ENCODE measurements at regions not wholly inside any gene's neighbourhood (a gene's known extent, or its start where the extent isn't known, plus 50 kb on each side); places are given as distances from the start of the nearest gene placed in this dataset.

- no peak for TF ChIP-seq CTCF (IDR thresholded peaks at IDR 0.05; ENCODE audit: unreplicated experiment)
- CTCF ChIA-PET = interaction anchor here (0.8 kb wide), 1 partner anchor 135 kb away, joined by 3 read pairs; no protein-coding TSS in a partner anchor
- Mint-ChIP-seq H3K36me3 (ENCODE audit: insufficient read depth, unreplicated experiment) (no peaks in the 10 kb centered on the region), H3K27me3 (ENCODE audit: insufficient read depth, unreplicated experiment) (no peaks in the 10 kb centered on the region), H3K27ac (ENCODE audit: low read depth, unreplicated experiment) (no peak overlapping the region), H3K4me3 (ENCODE audit: unreplicated experiment) (no peak overlapping the region), H3K4me1 (ENCODE audit: insufficient read depth, unreplicated experiment) (peaks cover 9% of the 10 kb centered on the region), H3K9me3 (ENCODE audit: unreplicated experiment) (peaks cover 13% of the 10 kb centered on the region)
- no TSS peak for BruUV-seq (replicated peaks)
- POLR2A ChIA-PET = no interaction called here
- intact Hi-C loops (cut with micrococcal nuclease) = no loop called here
- peak; percentile 29 for DNase-seq (ENCODE audit: unreplicated experiment)
Measured at GRCh38 chr11:130728185-130729180, 187.8 kb downstream of the SNX19 start.

DNA sequence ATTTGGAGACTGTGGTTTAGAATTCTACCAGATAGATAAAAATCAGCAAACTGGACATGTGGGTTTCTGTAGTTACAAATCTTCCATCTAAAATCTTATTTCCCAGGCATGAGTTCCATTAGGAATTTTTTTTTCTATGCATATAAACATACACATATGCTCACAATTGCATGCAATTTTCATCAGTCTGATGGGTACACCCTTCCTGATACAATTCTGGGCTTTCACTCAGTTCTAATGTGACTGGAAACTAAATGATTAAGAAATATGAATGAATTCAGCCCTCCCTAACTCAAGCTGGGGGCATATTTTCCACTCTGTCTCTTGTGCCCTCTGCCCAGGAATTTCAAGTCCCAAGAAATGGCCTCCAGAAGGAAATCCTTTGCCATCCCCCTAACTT lies 187.1 kb downstream of the SNX19 start:
- no peak for DNase-seq (ENCODE audit: unreplicated experiment)
- no peak for TF ChIP-seq CTCF (IDR thresholded peaks at IDR 0.05; ENCODE audit: unreplicated experiment)
- no TSS peak for BruUV-seq (replicated peaks)
- no peak overlapping the region for H3K27ac Mint-ChIP-seq (ENCODE audit: low read depth, unreplicated experiment)
- intact Hi-C loops (cut with micrococcal nuclease) = no loop called here
- H3K9me3 Mint-ChIP-seq (ENCODE audit: unreplicated experiment) = peaks cover 16% of the 10 kb centered on the region
- ChIA-PET POLR2A (no interaction called here), CTCF (no interaction called here)
- H3K27me3 Mint-ChIP-seq (ENCODE audit: insufficient read depth, unreplicated experiment) = no peaks in the 10 kb centered on the region
- H3K4me1 Mint-ChIP-seq (ENCODE audit: insufficient read depth, unreplicated experiment) = peaks cover 9% of the 10 kb centered on the region
- no peaks in the 10 kb centered on the region for H3K36me3 Mint-ChIP-seq (ENCODE audit: insufficient read depth, unreplicated experiment)
- H3K4me3 Mint-ChIP-seq (ENCODE audit: unreplicated experiment) = no peak overlapping the region

DNA sequence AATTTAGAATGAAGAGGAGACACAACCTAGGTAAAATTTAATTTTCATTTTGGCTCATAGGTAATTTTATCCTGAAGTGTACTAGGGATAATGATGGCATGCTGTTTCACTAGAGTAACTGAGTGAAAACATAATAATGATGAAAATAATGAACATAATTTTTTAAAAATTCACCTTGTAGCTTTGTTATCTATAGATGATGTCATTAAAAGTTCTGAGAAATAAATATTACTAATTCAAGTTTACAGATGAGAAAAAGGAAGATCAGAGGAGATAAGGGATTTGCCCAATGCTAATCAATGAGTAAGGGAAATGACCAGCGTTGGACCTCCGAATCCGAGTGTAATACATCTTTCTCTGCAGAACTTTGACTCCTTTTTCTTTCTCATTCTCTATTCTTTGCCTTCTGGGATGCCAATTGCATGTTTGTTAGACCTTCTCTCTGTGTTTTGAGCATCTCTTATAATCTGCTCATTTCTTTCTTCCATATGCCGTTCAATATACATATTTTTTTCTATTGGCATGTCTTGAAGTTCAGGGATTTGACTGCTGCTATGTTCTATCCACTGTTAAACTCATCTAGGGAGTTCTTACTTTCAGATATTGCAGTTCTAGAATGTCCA lies 186.5 kb downstream of the SNX19 start:
- peaks cover 9% of the 10 kb centered on the region for H3K4me1 Mint-ChIP-seq (ENCODE audit: insufficient read depth, unreplicated experiment)
- H3K9me3 Mint-ChIP-seq (ENCODE audit: unreplicated experiment) = peaks cover 22% of the 10 kb centered on the region
- H3K27ac Mint-ChIP-seq (ENCODE audit: low read depth, unreplicated experiment) = no peak overlapping the region
- H3K4me3 Mint-ChIP-seq (ENCODE audit: unreplicated experiment) = no peak overlapping the region
- TF ChIP-seq CTCF (IDR thresholded peaks at IDR 0.05; ENCODE audit: unreplicated experiment) = no peak
- intact Hi-C loops (cut with micrococcal nuclease) = no loop called here
- no peaks in the 10 kb centered on the region for H3K36me3 Mint-ChIP-seq (ENCODE audit: insufficient read depth, unreplicated experiment)
- ChIA-PET POLR2A (no interaction called here), CTCF (no interaction called here)
- no peaks in the 10 kb centered on the region for H3K27me3 Mint-ChIP-seq (ENCODE audit: insufficient read depth, unreplicated experiment)
- DNase-seq (ENCODE audit: unreplicated experiment) = peak; percentile 9
- no TSS peak for BruUV-seq (replicated peaks)

- intact Hi-C loops (cut with micrococcal nuclease) = no loop called here
- Mint-ChIP-seq H3K36me3 (ENCODE audit: insufficient read depth, unreplicated experiment) (no peaks in the 10 kb centered on the region), H3K4me3 (ENCODE audit: unreplicated experiment) (no peak overlapping the region), H3K4me1 (ENCODE audit: insufficient read depth, unreplicated experiment) (no peaks in the 10 kb centered on the region), H3K27ac (ENCODE audit: low read depth, unreplicated experiment) (no peak overlapping the region), H3K9me3 (ENCODE audit: unreplicated experiment) (peaks cover 28% of the 10 kb centered on the region), H3K27me3 (ENCODE audit: insufficient read depth, unreplicated experiment) (no peaks in the 10 kb centered on the region)
- TF ChIP-seq CTCF (IDR thresholded peaks at IDR 0.05; ENCODE audit: unreplicated experiment) = no peak
- CTCF ChIA-PET = no interaction called here
- DNase-seq (ENCODE audit: unreplicated experiment) = no peak
- POLR2A ChIA-PET = interaction anchor here (0.8 kb wide), 1 partner anchor 12 kb away, joined by 5 read pairs; no protein-coding TSS in a partner anchor
- no TSS peak for BruUV-seq (replicated peaks)
Measured at GRCh38 chr11:130731401-130731800, 184.9 kb downstream of the SNX19 start.

Data from MCF 10A (cell line).